ENCODE measurements at regions not wholly inside any gene's neighbourhood (a gene's known extent, or its start where the extent isn't known, plus 50 kb on each side); places are given as distances from the start of the nearest gene placed in this dataset.

- H3K27ac ChIP-seq = no peak overlapping the region
- no peaks in the 10 kb centered on the region for H3K27me3 ChIP-seq
- TF ChIP-seq POLR2A (IDR thresholded peaks at IDR 0.05) = no peak
- TF ChIP-seq, protein P1, sequence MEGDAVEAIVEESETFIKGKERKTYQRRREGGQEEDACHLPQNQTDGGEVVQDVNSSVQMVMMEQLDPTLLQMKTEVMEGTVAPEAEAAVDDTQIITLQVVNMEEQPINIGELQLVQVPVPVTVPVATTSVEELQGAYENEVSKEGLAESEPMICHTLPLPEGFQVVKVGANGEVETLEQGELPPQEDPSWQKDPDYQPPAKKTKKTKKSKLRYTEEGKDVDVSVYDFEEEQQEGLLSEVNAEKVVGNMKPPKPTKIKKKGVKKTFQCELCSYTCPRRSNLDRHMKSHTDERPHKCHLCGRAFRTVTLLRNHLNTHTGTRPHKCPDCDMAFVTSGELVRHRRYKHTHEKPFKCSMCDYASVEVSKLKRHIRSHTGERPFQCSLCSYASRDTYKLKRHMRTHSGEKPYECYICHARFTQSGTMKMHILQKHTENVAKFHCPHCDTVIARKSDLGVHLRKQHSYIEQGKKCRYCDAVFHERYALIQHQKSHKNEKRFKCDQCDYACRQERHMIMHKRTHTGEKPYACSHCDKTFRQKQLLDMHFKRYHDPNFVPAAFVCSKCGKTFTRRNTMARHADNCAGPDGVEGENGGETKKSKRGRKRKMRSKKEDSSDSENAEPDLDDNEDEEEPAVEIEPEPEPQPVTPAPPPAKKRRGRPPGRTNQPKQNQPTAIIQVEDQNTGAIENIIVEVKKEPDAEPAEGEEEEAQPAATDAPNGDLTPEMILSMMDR (IDR thresholded peaks at IDR 0.05) = no peak
- no peak for TF ChIP-seq POLR2AphosphoS5 (IDR thresholded peaks at IDR 0.05)
- DNase-seq (ENCODE audit: low spot score in 2 of 2) = no peak
- no peaks in the 10 kb centered on the region for H3K36me3 ChIP-seq
- H3K4me1 ChIP-seq = no peaks in the 10 kb centered on the region
- intact Hi-C loops (cut with DNase I; ENCODE audit: low total_unique reads) = no loop called here
- H3K4me3 ChIP-seq = no peak overlapping the region
- H3K9me3 ChIP-seq = no peaks in the 10 kb centered on the region
Observed at GRCh38 chr3:130627882-130628281, 110.9 kb downstream of the COL6A6 start.

Data from breast epithelium (tissue), 4 donors.